HG03139 (cell line): ENCODE measurements at regions not wholly inside any gene's neighbourhood (a gene's known extent, or its start where the extent isn't known, plus 50 kb on each side); places are given as distances from the start of the nearest gene placed in this dataset.
"Not testable (repeated sequence)": the region's sequence is repeated elsewhere in the genome, so short reads cannot be mapped to it uniquely, and the experiment has no call there.

Source experiments
- ATAC-seq: cut with Tn5 transposase; IDR thresholded peaks from one replicate; pipeline ENCODE4 v1.9.1; 2021; ENCODE audit not compliant: unreplicated experiment

- no peak for ATAC-seq
Observed at GRCh38 chr16:75780669-75781068, 54.4 kb upstream of the CPHXL start.

GRCh38 chr16:75781683-75782343 lies 55.5 kb upstream of the CPHXL start:
- ATAC-seq: no peak

- ATAC-seq: peak; percentile 63
Observed at GRCh38 chr16:75787440-75787839, 61.1 kb upstream of the CPHXL start.

- peak; percentile 57 for ATAC-seq
Observed at GRCh38 chr16:75789237-75789636, 62.9 kb upstream of the CPHXL start.

GRCh38 chr16:75792771-75793492 lies 66.6 kb upstream of the CPHXL start:
- no peak for ATAC-seq

- no peak for ATAC-seq
Observed at GRCh38 chr16:75793641-75794040, 67.4 kb upstream of the CPHXL start.

GRCh38 chr16:75794426-75794825 lies 68.1 kb upstream of the CPHXL start:
- no peak for ATAC-seq

- ATAC-seq: no peak
Observed at GRCh38 chr16:75798714-75799113, 72.4 kb upstream of the CPHXL start.

GRCh38 chr16:75801307-75801706 lies 75.0 kb upstream of the CPHXL start:
- no peak for ATAC-seq

GRCh38 chr16:75803753-75804152 lies 77.5 kb upstream of the CPHXL start:
- ATAC-seq: no peak

- no peak for ATAC-seq
Observed at GRCh38 chr16:75804368-75804767, 78.1 kb upstream of the CPHXL start.

- no peak for ATAC-seq
Observed at GRCh38 chr16:75805946-75806345, 79.7 kb upstream of the CPHXL start.

GRCh38 chr16:75806487-75806886 lies 80.2 kb upstream of the CPHXL start:
- ATAC-seq: no peak

- ATAC-seq: no peak
Observed at GRCh38 chr16:75810342-75810741, 84.1 kb upstream of the CPHXL start.

- no peak for ATAC-seq
Observed at GRCh38 chr16:75811020-75811634, 84.8 kb upstream of the CPHXL start.

GRCh38 chr16:75818491-75818890 lies 92.2 kb upstream of the CPHXL start:
- ATAC-seq: no peak

- no peak for ATAC-seq
Observed at GRCh38 chr16:75820672-75821071, 94.4 kb upstream of the CPHXL start.

- no peak for ATAC-seq
Observed at GRCh38 chr16:75821117-75821516, 94.8 kb upstream of the CPHXL start.

GRCh38 chr16:75825750-75826149 lies 99.5 kb upstream of the CPHXL start:
- ATAC-seq: not testable (repeated sequence)

- not testable (repeated sequence) for ATAC-seq
Observed at GRCh38 chr16:75827372-75828038, 101.2 kb upstream of the CPHXL start.

GRCh38 chr16:75833385-75833784 lies 107.1 kb upstream of the CPHXL start:
- not testable (repeated sequence) for ATAC-seq
